NCI-H2227 (cell line): ENCODE measurements at regions not wholly inside any gene's neighbourhood (a gene's known extent, or its start where the extent isn't known, plus 50 kb on each side); places are given as distances from the start of the nearest gene placed in this dataset.

Experiments
- DNase-seq: peaks from one replicate; lab custom pipeline; 2025; ENCODE audit not compliant: unreplicated experiment; lab: John Stamatoyannopoulos, UW

GRCh38 chr10:69738858-69739435 lies 62.8 kb upstream of the COL13A1 start:
- no peak for DNase-seq

- no peak for DNase-seq
These were observed 62.1 kb upstream of the COL13A1 start for GRCh38 chr10:69739634-69740033.

GRCh38 chr10:69740126-69740525 lies 61.6 kb upstream of the COL13A1 start:
- no peak for DNase-seq

- no peak for DNase-seq
These were observed 60.5 kb upstream of the COL13A1 start for GRCh38 chr10:69741252-69741651.

GRCh38 chr10:69741671-69742355 lies 59.9 kb upstream of the COL13A1 start:
- DNase-seq: no peak

GRCh38 chr10:69742356-69742695 lies 59.4 kb upstream of the COL13A1 start:
- no peak for DNase-seq

GRCh38 chr10:69742928-69743602 lies 58.6 kb upstream of the COL13A1 start:
- DNase-seq: no peak

- DNase-seq: no peak
These were observed 56.7 kb upstream of the COL13A1 start for GRCh38 chr10:69744971-69745370.

- no peak for DNase-seq
These were observed 56.0 kb upstream of the COL13A1 start for GRCh38 chr10:69745698-69746097.

- no peak for DNase-seq
These were observed 54.5 kb upstream of the COL13A1 start for GRCh38 chr10:69747179-69747578.

GRCh38 chr10:69748621-69749020 lies 53.1 kb upstream of the COL13A1 start:
- DNase-seq: no peak

GRCh38 chr10:69749178-69750010 lies 52.3 kb upstream of the COL13A1 start:
- no peak for DNase-seq

GRCh38 chr10:69750011-69750373 lies 51.7 kb upstream of the COL13A1 start:
- no peak for DNase-seq

- DNase-seq: no peak
These were observed 51.0 kb upstream of the COL13A1 start for GRCh38 chr10:69750725-69751124.

GRCh38 chr10:69751214-69751613 lies 50.5 kb upstream of the COL13A1 start:
- no peak for DNase-seq
